Endodermal cell (in vitro differentiated cells): ENCODE measurements at regions not wholly inside any gene's neighbourhood (a gene's known extent, or its start where the extent isn't known, plus 50 kb on each side); places are given as distances from the start of the nearest gene placed in this dataset.
A peak's percentile ranks its signal among the peaks of the same experiment; 100 is the strongest.

Experiments used
- DNase-seq: peaks from one replicate; pipeline ENCODE4 v3.0.0-alpha.2; 2017
- H3K27ac ChIP-seq: 2 replicates; pipeline ENCODE4 v1.5.1; 2013; ENCODE audit warnings: mild to moderate bottlenecking, low read depth, low read length, moderate library complexity
- H3K27me3 ChIP-seq: 2 replicates; pipeline ENCODE4 v1.6.1; 2013; ENCODE audit warnings: mild to moderate bottlenecking, low read length, moderate library complexity; ENCODE audit not compliant: insufficient read depth, control insufficient read depth, poor library complexity, severe bottlenecking
- H3K36me3 ChIP-seq: 2 replicates; pipeline ENCODE4 v1.7.0; 2013; ENCODE audit warnings: mild to moderate bottlenecking, low read length, moderate library complexity; ENCODE audit not compliant: control insufficient read depth, insufficient read depth
- H3K4me1 ChIP-seq: one replicate; pipeline ENCODE4 v1.7.0; 2013; ENCODE audit warnings: low read length; ENCODE audit not compliant: control insufficient read depth, insufficient read depth
- H3K4me3 ChIP-seq: 2 replicates; pipeline ENCODE4 v1.5.1; 2013; ENCODE audit warnings: mild to moderate bottlenecking, low read length, moderate library complexity
- H3K9ac ChIP-seq: 2 replicates; pipeline ENCODE4 v1.6.1; 2013; ENCODE audit warnings: mild to moderate bottlenecking, low read length, moderate library complexity; ENCODE audit not compliant: poor library complexity, severe bottlenecking; ENCODE audit errors: extremely low read depth
- H3K9me3 ChIP-seq: 2 replicates; pipeline ENCODE4 v1.6.1; 2013; ENCODE audit warnings: mild to moderate bottlenecking, low read length, moderate library complexity; ENCODE audit not compliant: control insufficient read depth
- H3K27ac Mint-ChIP-seq: 2 replicates; pipeline ENCODE4 v1.8.0; 2020; ENCODE audit warnings: mixed read lengths
- H3K27me3 Mint-ChIP-seq: 2 replicates; pipeline ENCODE4 v1.8.0; 2021; ENCODE audit warnings: mild to moderate bottlenecking, mixed read lengths; ENCODE audit not compliant: insufficient read depth
- H3K36me3 Mint-ChIP-seq: 2 replicates; pipeline ENCODE4 v1.8.0; 2020; ENCODE audit warnings: low read depth, mixed read lengths
- H3K4me1 Mint-ChIP-seq: 2 replicates; pipeline ENCODE4 v1.8.0; 2020; ENCODE audit warnings: mixed read lengths
- H3K4me3 Mint-ChIP-seq: 2 replicates; pipeline ENCODE4 v1.8.0; 2020; ENCODE audit warnings: mild to moderate bottlenecking, moderate library complexity, mixed read lengths
- H3K9me3 Mint-ChIP-seq: 2 replicates; pipeline ENCODE4 v1.8.0; 2020; ENCODE audit warnings: mild to moderate bottlenecking, mixed read lengths
- WGBS, 2 experiments: methylation state at CpG; one replicate each; pipeline versions ENCODE4 v1.1.5 to v1.1.7; 2013; ENCODE audit warnings: missing lambda C conversion rate in 2 of 2, mixed read lengths in 1 of 2; ENCODE audit not compliant: insufficient coverage in 1 of 2, insufficient read length in 1 of 2; 5-methylcytosine and 5-hydroxymethylcytosine counted together
- TF ChIP-seq, protein P1 (sequence below): fragments of 200-600 bp; sonication (generic); conservative IDR thresholded peaks from 2 replicates; pipeline ENCODE4 v1.5.0; 2021; ENCODE audit warnings: antibody characterized with exemption, mild to moderate bottlenecking

DNA sequence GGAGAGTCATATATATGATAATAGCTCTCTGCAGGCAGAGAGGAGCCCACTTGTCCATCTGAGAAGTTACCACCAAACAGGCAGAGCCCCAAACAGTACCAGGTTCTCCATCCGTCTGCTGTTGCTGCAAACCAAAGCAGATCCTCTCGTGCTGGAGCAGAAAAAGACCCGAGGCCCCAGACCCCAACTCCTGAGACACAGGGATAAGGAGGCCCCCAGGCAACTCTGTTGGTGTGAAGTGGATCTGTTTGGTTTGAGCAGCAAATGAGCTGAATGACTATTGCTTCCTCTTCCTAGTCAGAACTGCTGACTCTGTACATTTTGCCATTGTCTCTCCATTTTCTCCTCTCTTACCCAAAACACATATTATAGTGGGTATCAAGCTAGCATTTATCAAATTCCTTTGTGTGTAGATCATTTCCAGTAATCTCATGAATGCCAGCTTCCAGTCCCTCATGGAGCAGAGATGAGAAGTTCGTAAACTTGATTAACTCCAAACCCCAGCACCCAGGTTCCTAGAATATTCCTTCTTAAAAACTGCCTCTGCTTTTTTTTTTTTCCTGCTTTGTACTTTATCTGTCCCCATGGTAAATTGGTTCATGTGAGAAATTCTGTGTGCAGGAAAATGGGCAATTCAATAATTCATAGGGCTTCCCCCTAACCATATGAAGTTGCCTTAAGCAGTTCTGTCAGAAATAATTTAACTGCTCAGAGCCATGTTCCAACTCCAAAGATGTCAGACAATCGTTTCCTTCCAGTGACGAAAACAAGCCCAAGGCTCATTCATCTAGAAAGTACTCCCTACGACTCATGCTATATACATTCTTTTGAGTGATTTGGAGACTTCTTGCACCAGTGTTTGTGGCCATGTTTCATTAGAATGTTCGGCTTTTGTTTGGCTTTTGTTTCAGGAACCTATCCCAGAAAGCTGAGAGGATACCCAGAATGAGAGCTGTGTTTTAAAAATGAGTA, 98.6 kb upstream of the ATXN3L start:
- H3K4me1 ChIP-seq, result no peaks in the 10 kb centered on the region
- TF ChIP-seq, protein P1, sequence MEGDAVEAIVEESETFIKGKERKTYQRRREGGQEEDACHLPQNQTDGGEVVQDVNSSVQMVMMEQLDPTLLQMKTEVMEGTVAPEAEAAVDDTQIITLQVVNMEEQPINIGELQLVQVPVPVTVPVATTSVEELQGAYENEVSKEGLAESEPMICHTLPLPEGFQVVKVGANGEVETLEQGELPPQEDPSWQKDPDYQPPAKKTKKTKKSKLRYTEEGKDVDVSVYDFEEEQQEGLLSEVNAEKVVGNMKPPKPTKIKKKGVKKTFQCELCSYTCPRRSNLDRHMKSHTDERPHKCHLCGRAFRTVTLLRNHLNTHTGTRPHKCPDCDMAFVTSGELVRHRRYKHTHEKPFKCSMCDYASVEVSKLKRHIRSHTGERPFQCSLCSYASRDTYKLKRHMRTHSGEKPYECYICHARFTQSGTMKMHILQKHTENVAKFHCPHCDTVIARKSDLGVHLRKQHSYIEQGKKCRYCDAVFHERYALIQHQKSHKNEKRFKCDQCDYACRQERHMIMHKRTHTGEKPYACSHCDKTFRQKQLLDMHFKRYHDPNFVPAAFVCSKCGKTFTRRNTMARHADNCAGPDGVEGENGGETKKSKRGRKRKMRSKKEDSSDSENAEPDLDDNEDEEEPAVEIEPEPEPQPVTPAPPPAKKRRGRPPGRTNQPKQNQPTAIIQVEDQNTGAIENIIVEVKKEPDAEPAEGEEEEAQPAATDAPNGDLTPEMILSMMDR, result no peak
- Mint-ChIP-seq H3K27ac (no peak overlapping the region), H3K4me3 (no peak overlapping the region), H3K9me3 (peaks cover 71% of the 10 kb centered on the region), H3K36me3 (no peaks in the 10 kb centered on the region), H3K4me1 (peaks cover 15% of the 10 kb centered on the region), H3K27me3 (no peaks in the 10 kb centered on the region)
- whole genome bisulfite sequencing, 2 experiments, result 90 to 92% methylated on average over 2 to 8 of the region's 8 CpGs
- no peaks in the 10 kb centered on the region for H3K27me3 ChIP-seq
- H3K27ac ChIP-seq, result no peak overlapping the region
- H3K4me3 ChIP-seq, result no peak overlapping the region
- H3K9ac ChIP-seq, result no peak overlapping the region
- H3K9me3 ChIP-seq, result no peaks in the 10 kb centered on the region
- no peaks in the 10 kb centered on the region for H3K36me3 ChIP-seq
- DNase-seq, result no peak

DNA sequence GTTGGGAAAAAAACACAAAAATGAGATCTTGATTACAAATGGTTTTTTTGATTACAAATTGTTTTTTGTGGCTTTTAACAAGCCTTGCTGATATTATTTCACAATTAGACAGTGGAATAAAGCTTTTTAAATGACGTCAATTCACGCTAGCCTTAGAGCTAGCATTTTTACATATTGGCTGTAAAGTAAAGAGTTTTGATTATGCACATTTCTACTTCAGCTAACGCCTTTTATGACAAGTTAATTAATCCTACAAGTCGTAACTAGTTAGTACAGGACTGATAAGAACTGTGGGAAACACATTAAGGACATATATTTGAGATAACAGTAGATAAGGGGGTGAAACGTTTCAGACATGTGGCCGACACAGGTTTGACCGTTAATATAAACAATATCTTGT, 95.7 kb upstream of the ATXN3L start:
- Histone ChIP-seq H3K4me3 (no peak overlapping the region), H3K27ac (no peak overlapping the region), H3K9ac (no peak overlapping the region), H3K4me1 (no peaks in the 10 kb centered on the region), H3K36me3 (no peaks in the 10 kb centered on the region), H3K9me3 (no peaks in the 10 kb centered on the region), H3K27me3 (no peaks in the 10 kb centered on the region)
- H3K27me3 Mint-ChIP-seq, result no peaks in the 10 kb centered on the region
- H3K9me3 Mint-ChIP-seq, result peaks cover 72% of the 10 kb centered on the region
- H3K36me3 Mint-ChIP-seq, result no peaks in the 10 kb centered on the region
- H3K4me3 Mint-ChIP-seq, result no peak overlapping the region
- no peak for DNase-seq
- no peak overlapping the region for H3K27ac Mint-ChIP-seq
- H3K4me1 Mint-ChIP-seq, result peaks cover 20% of the 10 kb centered on the region
- 100% methylated on average over 6 of the region's 7 CpGs; no CpG with 5 or more reads in 1 of the 2 experiments for WGBS, 2 experiments
- TF ChIP-seq, protein P1, result no peak

DNA sequence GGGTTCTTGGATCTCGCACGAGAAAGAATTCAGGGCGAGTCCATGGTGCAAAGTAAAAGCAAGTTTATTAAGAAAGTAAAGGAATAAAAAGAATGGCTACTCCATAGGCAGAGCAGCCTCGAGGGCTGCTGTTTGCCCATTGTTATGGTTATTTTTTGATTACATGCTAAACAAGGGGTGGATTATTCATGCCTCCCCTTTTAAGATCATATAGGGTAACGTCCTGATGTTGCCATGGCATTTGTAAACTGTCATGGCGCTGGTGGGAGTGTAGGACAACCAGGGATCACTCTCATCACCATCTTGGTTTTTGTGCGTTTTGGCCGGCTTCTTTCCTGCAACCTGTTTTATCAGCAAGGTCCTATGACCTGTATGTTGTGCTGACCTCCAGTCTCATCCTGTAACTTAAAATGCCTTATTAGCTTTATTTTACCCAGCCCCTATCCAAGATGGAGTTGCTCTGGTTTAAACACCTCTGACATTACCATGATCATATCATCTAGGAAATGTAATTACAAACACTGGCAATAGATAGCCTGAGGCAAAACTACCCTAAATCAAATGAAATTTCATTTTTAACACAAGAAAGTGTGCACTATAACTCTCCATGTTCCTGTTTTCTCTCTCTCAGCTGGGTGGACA, 94.3 kb upstream of the ATXN3L start:
- no peak overlapping the region for H3K4me3 ChIP-seq
- no peaks in the 10 kb centered on the region for H3K9me3 ChIP-seq
- Mint-ChIP-seq H3K36me3 (no peaks in the 10 kb centered on the region), H3K9me3 (peaks cover 66% of the 10 kb centered on the region), H3K4me3 (no peak overlapping the region), H3K27me3 (no peaks in the 10 kb centered on the region), H3K27ac (no peak overlapping the region), H3K4me1 (peaks cover 20% of the 10 kb centered on the region)
- H3K27ac ChIP-seq, result no peak overlapping the region
- H3K4me1 ChIP-seq, result no peaks in the 10 kb centered on the region
- no peaks in the 10 kb centered on the region for H3K27me3 ChIP-seq
- 79 to 93% methylated on average over 5 to 8 of the region's 8 CpGs for WGBS, 2 experiments
- no peak overlapping the region for H3K9ac ChIP-seq
- H3K36me3 ChIP-seq, result no peaks in the 10 kb centered on the region
- peak; percentile 48 for DNase-seq
- TF ChIP-seq, protein P1, result no peak
